GM21381 (cell line): ENCODE measurements at regions not wholly inside any gene's neighbourhood (a gene's known extent, or its start where the extent isn't known, plus 50 kb on each side); places are given as distances from the start of the nearest gene placed in this dataset.

Source experiments
- ATAC-seq: cut with Tn5 transposase; IDR thresholded peaks from one replicate; pipeline ENCODE4 v1.9.1; 2021; ENCODE audit warnings: mild to moderate bottlenecking, moderate library complexity; ENCODE audit not compliant: unreplicated experiment

- no peak for ATAC-seq
Observed at GRCh38 chr1:81446000-81446669, 354.6 kb upstream of the ADGRL2 start.

GRCh38 chr1:81443288-81443687 is 357.4 kb upstream of the ADGRL2 start:
- no peak for ATAC-seq

- no peak for ATAC-seq
Observed at GRCh38 chr1:81439046-81439823, 361.5 kb upstream of the ADGRL2 start.

- ATAC-seq: no peak
Observed at GRCh38 chr1:81437649-81438048, 363.1 kb upstream of the ADGRL2 start.

- no peak for ATAC-seq
Observed at GRCh38 chr1:81437213-81437612, 363.5 kb upstream of the ADGRL2 start.

GRCh38 chr1:81435175-81435574 is 365.6 kb upstream of the ADGRL2 start:
- no peak for ATAC-seq

- ATAC-seq: no peak
Observed at GRCh38 chr1:81433676-81434075, 367.1 kb upstream of the ADGRL2 start.

GRCh38 chr1:81432654-81433109 is 368.1 kb upstream of the ADGRL2 start:
- ATAC-seq: no peak

GRCh38 chr1:81432059-81432458 is 368.7 kb upstream of the ADGRL2 start:
- no peak for ATAC-seq

- ATAC-seq: no peak
Observed at GRCh38 chr1:81431624-81432000, 369.1 kb upstream of the ADGRL2 start.

GRCh38 chr1:81430955-81431623 is 369.6 kb upstream of the ADGRL2 start:
- no peak for ATAC-seq

GRCh38 chr1:81430236-81430938 is 370.3 kb upstream of the ADGRL2 start:
- ATAC-seq: no peak

GRCh38 chr1:81428998-81429397 is 371.7 kb upstream of the ADGRL2 start:
- no peak for ATAC-seq

- ATAC-seq: no peak
Observed at GRCh38 chr1:81424816-81425215, 375.9 kb upstream of the ADGRL2 start.

GRCh38 chr1:81424061-81424460 is 376.7 kb upstream of the ADGRL2 start:
- no peak for ATAC-seq

GRCh38 chr1:81420760-81421159 is 380.0 kb upstream of the ADGRL2 start:
- no peak for ATAC-seq

- no peak for ATAC-seq
Observed at GRCh38 chr1:81414488-81415015, 386.2 kb upstream of the ADGRL2 start.

- ATAC-seq: no peak
Observed at GRCh38 chr1:81412954-81413353, 387.8 kb upstream of the ADGRL2 start.

GRCh38 chr1:81410941-81411340 is 389.8 kb upstream of the ADGRL2 start:
- ATAC-seq: no peak

GRCh38 chr1:81410351-81410750 is 390.4 kb upstream of the ADGRL2 start:
- no peak for ATAC-seq

- ATAC-seq: no peak
Observed at GRCh38 chr1:81409780-81410274, 390.9 kb upstream of the ADGRL2 start.
